Loucy (cell line): ENCODE measurements at regions not wholly inside any gene's neighbourhood (a gene's known extent, or its start where the extent isn't known, plus 50 kb on each side); places are given as distances from the start of the nearest gene placed in this dataset.

Source experiments
- H2AFZ ChIP-seq: fragments of 200-600 bp; sonication (generic); 2 replicates; pipeline ENCODE4 v1.6.0; 2016; ENCODE audit warnings: antibody characterized with exemption, mild to moderate bottlenecking, low read length, moderate library complexity
- H3F3A ChIP-seq: fragments of 200-600 bp; 2 replicates; pipeline ENCODE4 v1.6.0; 2016; ENCODE audit warnings: antibody characterized with exemption, low read depth, mild to moderate bottlenecking
- H3K27me3 ChIP-seq: fragments of 200-600 bp; sonication (generic); 2 replicates; pipeline ENCODE4 v1.6.1; 2014; ENCODE audit warnings: low read length, mild to moderate bottlenecking; ENCODE audit not compliant: insufficient read depth, poor library complexity, severe bottlenecking
- H3K36me3 ChIP-seq: fragments of 200-600 bp; sonication (generic); 2 replicates; pipeline ENCODE4 v1.6.1; 2016; ENCODE audit warnings: low read length; ENCODE audit not compliant: insufficient read depth
- H3K4me1 ChIP-seq: fragments of 200-600 bp; sonication (generic); 2 replicates; pipeline ENCODE4 v1.5.1; 2014; ENCODE audit warnings: low read length, mild to moderate bottlenecking; ENCODE audit not compliant: insufficient read depth, poor library complexity, severe bottlenecking
- H3K4me2 ChIP-seq: fragments of 200-600 bp; sonication (generic); 2 replicates; pipeline ENCODE4 v1.6.0; 2014; ENCODE audit warnings: antibody characterized with exemption, low read length, low read depth, mild to moderate bottlenecking; ENCODE audit not compliant: poor library complexity, severe bottlenecking
- H3K4me3 ChIP-seq: fragments of 200-600 bp; sonication (generic); 2 replicates; pipeline ENCODE4 v1.5.1; 2014; ENCODE audit warnings: low read length, mild to moderate bottlenecking, mixed read lengths; ENCODE audit not compliant: poor library complexity, severe bottlenecking
- H3K79me2 ChIP-seq: fragments of 200-600 bp; sonication (generic); 2 replicates; pipeline ENCODE4 v1.6.1; 2014; ENCODE audit warnings: low read length; ENCODE audit not compliant: insufficient read depth
- H3K9ac ChIP-seq: fragments of 200-600 bp; sonication (generic); 2 replicates; pipeline ENCODE4 v1.6.0; 2014; ENCODE audit warnings: mild to moderate bottlenecking, low read depth, low read length, moderate library complexity; ENCODE audit not compliant: poor library complexity, severe bottlenecking
- H3K9me2 ChIP-seq: fragments of 200-600 bp; sonication (generic); replicated peaks from 2 replicates; pipeline ENCODE4 v1.6.1; 2016; ENCODE audit warnings: low read depth, low read length, mixed read lengths
- H3K9me3 ChIP-seq: fragments of 200-600 bp; sonication (generic); 2 replicates; pipeline ENCODE4 v1.6.1; 2014; ENCODE audit warnings: mild to moderate bottlenecking, antibody characterized with exemption, low read length, low read depth; ENCODE audit not compliant: insufficient read depth
- H4K20me1 ChIP-seq: fragments of 200-600 bp; sonication (generic); 2 replicates; pipeline ENCODE4 v1.6.0; 2014; ENCODE audit warnings: antibody characterized with exemption, low read length, mild to moderate bottlenecking; ENCODE audit not compliant: insufficient read depth, poor library complexity, severe bottlenecking
- EZH2phosphoT487 ChIP-seq: fragments of 200-600 bp; IDR thresholded peaks from 2 replicates; pipeline ENCODE4 v1.6.1; 2018; ENCODE audit warnings: antibody characterized with exemption, mild to moderate bottlenecking, moderate library complexity, borderline replicate concordance
- TF ChIP-seq, protein P1 (sequence below): fragments of 200-600 bp; sonication (generic); conservative IDR thresholded peaks from 2 replicates; pipeline ENCODE4 v1.5.1; 2014; ENCODE audit warnings: mild to moderate bottlenecking, antibody characterized with exemption, low read length

DNA sequence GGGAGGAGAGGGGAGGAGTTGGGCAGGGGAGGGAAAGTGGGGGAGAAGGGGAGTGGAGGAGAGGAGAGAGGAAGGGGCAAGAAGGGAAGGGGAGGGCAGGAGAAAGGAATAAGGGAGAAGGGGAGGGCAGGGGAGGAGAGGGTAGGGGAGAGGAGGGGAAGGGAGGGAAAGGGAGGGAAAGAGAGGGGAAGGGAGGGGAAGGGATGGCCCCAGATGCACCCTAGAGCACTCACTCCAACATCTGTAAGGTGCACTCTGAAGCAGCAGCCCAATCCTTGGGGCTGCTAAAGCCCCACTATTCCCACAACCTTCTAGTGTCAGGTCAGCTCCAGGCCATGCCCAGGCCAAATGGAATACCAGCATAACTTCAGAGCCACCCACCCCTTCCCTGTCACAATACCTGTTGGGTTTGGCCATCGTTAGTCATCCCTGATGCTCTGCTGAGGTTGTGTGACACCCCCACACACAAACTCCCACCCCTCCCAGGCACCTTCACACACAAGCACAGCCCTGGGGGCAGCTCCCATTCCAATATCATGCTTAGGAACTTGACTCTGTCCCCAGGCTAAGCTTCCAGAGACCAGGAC lies 55.7 kb upstream of the PKDCC start:
- no peaks in the 10 kb centered on the region for H3K9me3 ChIP-seq
- H3F3A ChIP-seq = no peaks in the 10 kb centered on the region
- H3K4me2 ChIP-seq = no peak overlapping the region
- H3K27me3 ChIP-seq = no peaks in the 10 kb centered on the region
- H4K20me1 ChIP-seq = no peaks in the 10 kb centered on the region
- H3K36me3 ChIP-seq = no peaks in the 10 kb centered on the region
- H3K4me1 ChIP-seq = no peaks in the 10 kb centered on the region
- H3K9ac ChIP-seq = no peak overlapping the region
- H3K79me2 ChIP-seq = no peaks in the 10 kb centered on the region
- no peak overlapping the region for H3K4me3 ChIP-seq
- no peak for TF ChIP-seq EZH2phosphoT487
- no peak overlapping the region for H2AFZ ChIP-seq
- no peaks in the 10 kb centered on the region for H3K9me2 ChIP-seq

- H3K9ac ChIP-seq = no peak overlapping the region
- H4K20me1 ChIP-seq = no peaks in the 10 kb centered on the region
- H3K4me3 ChIP-seq = no peak overlapping the region
- no peaks in the 10 kb centered on the region for H3K27me3 ChIP-seq
- H3K9me2 ChIP-seq = no peaks in the 10 kb centered on the region
- no peaks in the 10 kb centered on the region for H3K9me3 ChIP-seq
- no peaks in the 10 kb centered on the region for H3K36me3 ChIP-seq
- H3F3A ChIP-seq = no peaks in the 10 kb centered on the region
- TF ChIP-seq EZH2phosphoT487 = no peak
- TF ChIP-seq, protein P1, sequence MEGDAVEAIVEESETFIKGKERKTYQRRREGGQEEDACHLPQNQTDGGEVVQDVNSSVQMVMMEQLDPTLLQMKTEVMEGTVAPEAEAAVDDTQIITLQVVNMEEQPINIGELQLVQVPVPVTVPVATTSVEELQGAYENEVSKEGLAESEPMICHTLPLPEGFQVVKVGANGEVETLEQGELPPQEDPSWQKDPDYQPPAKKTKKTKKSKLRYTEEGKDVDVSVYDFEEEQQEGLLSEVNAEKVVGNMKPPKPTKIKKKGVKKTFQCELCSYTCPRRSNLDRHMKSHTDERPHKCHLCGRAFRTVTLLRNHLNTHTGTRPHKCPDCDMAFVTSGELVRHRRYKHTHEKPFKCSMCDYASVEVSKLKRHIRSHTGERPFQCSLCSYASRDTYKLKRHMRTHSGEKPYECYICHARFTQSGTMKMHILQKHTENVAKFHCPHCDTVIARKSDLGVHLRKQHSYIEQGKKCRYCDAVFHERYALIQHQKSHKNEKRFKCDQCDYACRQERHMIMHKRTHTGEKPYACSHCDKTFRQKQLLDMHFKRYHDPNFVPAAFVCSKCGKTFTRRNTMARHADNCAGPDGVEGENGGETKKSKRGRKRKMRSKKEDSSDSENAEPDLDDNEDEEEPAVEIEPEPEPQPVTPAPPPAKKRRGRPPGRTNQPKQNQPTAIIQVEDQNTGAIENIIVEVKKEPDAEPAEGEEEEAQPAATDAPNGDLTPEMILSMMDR = no peak
- no peak overlapping the region for H2AFZ ChIP-seq
- H3K4me1 ChIP-seq = no peaks in the 10 kb centered on the region
- H3K4me2 ChIP-seq = no peak overlapping the region
- no peaks in the 10 kb centered on the region for H3K79me2 ChIP-seq
Measured at GRCh38 chr2:41992671-41993434, 55.0 kb upstream of the PKDCC start.

- H4K20me1 ChIP-seq = no peaks in the 10 kb centered on the region
- no peaks in the 10 kb centered on the region for H3K36me3 ChIP-seq
- no peaks in the 10 kb centered on the region for H3K4me1 ChIP-seq
- no peaks in the 10 kb centered on the region for H3F3A ChIP-seq
- no peaks in the 10 kb centered on the region for H3K9me3 ChIP-seq
- H3K9me2 ChIP-seq = no peaks in the 10 kb centered on the region
- no peaks in the 10 kb centered on the region for H3K27me3 ChIP-seq
- no peak overlapping the region for H2AFZ ChIP-seq
- no peak overlapping the region for H3K9ac ChIP-seq
- no peak overlapping the region for H3K4me2 ChIP-seq
- H3K4me3 ChIP-seq = no peak overlapping the region
- TF ChIP-seq, protein P1 = no peak
- TF ChIP-seq EZH2phosphoT487 = no peak
- H3K79me2 ChIP-seq = no peaks in the 10 kb centered on the region
Measured at GRCh38 chr2:41993435-41993925, 54.3 kb upstream of the PKDCC start.
